GM18508 (cell line): ENCODE measurements at regions not wholly inside any gene's neighbourhood (a gene's known extent, or its start where the extent isn't known, plus 50 kb on each side); places are given as distances from the start of the nearest gene placed in this dataset.

Source experiments
- ATAC-seq: cut with Tn5 transposase; IDR thresholded peaks from one replicate; pipeline ENCODE4 v1.9.1; 2021; ENCODE audit warnings: moderate number of reproducible peaks; ENCODE audit not compliant: insufficient read depth, unreplicated experiment

DNA sequence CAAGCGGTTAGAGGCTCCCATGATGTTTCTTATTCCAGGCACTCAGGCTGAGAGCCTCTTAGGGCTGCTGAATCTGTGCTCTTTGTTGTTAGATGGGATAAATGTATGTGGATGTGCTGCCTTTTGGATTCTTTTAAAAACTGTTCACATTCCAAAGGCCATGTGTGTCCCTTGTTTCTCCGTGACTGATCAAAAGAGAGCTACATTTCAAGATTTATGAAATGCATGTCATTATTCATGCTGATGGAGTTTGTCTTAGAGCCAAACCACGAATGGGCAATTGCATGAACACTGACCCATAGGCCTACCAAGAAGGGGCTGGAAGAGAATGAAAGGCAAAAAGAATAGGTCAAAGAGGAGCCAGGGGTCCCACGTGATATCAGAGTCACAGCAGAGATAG lies 104.9 kb upstream of the TSHZ2 start:
- ATAC-seq, result no peak

DNA sequence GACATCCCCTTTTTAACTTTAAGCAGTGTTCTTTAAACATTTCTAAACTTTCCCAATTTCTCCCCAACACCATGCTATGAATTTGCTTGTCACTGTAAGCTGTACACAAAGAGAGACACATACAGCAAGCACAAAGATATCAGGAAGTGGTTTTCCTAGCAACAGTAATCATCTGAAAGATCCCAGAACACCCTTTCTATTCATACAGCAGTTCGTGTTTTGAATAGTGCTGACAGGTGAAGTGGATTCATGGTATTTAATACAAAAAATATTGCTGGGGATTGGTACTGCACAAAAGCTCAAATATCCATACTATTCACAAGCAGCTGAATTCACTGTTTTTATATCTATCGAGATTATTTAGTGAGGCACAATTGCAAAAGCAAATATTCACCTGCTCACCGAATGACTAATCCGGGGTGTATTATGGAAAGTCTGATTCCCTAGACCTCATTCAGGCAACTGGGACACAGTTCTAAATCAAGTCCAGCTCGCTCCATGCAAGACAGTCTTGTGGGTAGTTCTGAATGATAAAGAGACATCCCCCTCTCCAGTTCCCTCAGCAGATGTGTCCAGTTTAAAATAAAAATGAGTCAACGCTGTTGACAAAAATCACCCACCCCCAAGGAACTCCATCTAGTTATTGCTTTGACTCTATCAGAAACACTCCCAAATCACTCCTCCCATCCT lies 107.1 kb upstream of the TSHZ2 start:
- ATAC-seq, result no peak

DNA sequence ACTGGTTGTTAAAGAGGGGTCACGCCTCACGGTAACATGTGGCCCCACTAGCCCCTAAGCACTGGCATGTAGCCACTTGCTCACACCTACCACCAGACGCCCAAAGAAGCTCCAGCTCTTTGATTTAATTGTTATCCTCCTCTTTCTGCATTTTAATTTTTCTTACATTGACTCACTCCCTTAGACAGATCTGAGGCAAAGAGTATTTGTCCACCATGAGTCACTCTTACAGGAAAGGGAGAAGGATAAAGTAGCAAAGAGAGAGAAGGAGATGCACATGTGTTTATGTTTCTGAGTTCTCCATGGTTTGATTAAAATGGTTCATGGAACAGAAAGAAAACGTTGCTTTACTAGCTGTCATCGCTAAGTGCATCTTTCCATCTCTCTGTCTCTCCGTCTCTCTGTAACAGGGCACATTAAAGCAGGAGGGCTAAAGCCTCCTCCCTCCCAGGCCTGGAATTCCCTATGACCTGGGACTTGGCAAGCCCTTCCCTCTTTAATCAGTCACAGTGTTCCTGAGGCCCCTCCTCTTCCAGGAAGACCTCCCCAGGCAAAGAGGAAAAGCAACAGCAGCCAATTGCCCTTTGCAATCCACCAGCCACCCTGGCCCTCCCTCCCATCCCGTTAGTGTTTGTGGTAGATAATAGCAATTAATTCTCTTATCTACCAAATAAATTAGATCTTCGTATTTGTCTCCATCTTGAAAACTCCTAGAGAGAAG lies 112.8 kb upstream of the TSHZ2 start:
- no peak for ATAC-seq

DNA sequence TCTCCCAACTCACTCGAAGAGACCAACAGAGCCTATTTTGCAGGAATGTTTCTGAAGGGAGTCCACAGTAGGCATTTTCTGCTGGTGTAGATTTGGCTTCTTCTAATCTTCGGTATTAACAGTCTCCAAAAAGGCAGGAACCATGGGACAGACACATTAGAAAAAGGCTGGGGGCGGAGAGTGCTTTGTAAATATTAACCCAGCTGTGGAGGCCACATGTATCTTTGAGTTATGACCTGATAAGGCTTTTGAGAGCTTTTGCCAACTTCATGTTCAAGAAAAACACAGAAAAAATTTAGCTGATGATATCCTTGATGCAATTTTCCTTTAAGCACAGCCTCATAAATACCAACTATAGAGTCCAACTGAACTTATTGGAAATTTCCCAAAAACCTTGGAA lies 119.4 kb upstream of the TSHZ2 start:
- no peak for ATAC-seq

DNA sequence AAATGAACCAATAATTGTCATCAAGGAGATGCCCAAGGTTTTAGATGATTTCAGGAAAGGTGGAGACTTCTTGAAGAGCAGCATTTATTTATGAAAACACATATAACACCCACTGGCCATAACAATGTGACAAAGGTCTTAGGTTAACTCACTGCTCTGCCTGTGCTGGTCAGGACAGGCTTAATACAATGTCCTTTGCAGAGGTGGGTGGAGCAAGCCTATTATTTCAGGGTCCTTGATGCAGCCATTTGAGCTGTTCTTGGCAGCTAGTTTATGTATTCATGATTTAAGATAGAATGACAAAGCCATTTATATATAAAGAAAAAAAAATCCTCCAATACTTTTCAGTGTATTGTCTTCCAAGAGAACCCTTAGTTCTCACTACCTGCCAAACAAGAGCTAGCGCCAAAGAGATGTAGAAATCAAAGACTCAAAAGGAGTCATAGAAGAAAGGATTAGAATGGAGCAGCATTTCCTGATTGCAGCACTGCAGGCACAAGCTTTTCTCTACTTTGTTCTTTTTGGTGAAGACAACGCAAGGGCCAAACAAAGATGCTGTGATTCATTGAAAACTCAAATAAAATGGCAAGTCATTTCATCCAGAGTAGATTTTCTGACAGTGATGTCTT lies 124.3 kb upstream of the TSHZ2 start:
- ATAC-seq, result no peak

DNA sequence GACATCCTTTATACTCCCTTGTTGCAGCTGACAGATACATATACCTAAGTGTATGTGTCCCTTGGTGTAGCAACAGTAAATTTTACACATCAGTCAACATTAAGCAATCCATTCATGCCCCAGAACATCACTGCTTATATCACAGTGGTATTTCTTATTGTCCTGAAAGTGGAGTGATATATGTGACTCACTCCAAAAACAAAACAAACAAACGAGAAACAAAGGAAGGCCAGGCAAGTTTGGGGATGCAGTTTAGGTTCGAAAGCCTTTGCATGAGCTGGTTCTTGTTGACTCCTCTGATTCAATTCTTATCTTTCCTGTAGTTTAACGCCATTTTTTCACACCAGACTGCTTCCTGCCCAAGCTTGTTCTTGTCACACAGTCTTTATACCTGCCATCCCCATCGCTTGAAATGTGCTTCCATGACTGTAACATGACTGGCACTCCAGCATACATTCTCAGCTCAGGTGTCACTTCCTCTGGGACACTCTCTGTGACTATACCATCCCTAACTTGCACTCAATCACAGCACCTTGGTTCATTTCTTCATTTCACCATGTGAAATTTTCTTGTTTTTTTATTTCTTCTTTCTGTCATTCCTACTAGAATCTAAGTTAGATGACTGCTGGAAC lies 125.0 kb upstream of the TSHZ2 start:
- no peak for ATAC-seq

DNA sequence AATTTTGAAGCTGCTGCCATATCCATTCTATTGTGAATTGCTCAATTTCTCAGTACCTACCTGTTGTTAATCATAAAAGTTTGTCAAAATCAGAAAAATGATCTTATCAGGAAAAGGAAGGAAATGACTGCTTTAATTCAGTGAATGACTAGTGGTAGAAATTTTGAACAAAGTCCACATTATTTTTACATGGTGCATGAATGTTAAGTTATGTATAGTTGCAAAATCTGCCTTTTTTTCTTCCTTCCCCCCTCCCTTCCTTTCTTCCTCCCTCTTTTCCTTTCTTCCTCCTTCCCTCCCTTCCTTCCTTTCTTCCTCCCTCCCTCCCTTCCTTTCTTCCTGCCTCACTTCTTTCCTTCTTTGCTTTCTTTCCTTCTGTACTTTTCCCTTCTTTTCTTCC lies 127.1 kb upstream of the TSHZ2 start:
- no peak for ATAC-seq

DNA sequence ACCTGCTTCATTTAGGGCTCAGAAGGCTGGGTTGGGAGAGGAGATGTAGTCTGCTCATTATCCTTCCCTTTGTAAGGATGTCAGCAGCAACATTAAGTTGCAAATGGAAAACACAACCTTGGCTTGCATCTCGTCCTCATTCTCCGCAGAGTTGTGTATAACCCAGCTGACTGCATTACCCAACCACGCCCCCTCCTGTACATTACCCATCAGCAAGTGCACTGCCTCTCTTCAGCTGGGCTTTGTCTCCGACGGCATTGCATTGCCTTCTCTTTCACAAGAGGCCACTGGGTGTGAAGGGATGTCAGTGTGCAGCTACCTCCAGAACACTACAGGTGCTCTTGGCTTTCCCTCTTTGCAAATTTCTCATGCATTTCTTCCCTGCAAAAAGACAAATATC lies 128.7 kb upstream of the TSHZ2 start:
- no peak for ATAC-seq

DNA sequence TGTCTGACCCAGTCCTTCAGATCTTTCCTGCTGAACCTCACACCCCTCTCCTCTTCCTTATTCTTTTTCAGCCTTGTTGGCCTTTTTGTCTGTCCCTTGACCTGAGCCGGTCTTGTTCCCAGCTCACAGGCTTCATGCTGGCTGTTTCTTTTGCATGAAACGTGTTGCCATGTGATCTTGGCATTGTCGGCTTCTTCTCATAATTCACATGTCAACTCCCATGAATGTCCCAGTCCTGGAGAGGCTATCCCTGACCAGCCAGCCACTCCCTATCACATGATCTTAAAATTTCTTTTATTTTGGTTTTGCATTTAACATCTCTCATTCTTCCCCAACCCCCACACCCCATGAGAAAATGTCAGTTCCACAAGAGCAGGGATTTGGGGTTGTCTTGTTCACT lies 131.2 kb upstream of the TSHZ2 start:
- no peak for ATAC-seq

DNA sequence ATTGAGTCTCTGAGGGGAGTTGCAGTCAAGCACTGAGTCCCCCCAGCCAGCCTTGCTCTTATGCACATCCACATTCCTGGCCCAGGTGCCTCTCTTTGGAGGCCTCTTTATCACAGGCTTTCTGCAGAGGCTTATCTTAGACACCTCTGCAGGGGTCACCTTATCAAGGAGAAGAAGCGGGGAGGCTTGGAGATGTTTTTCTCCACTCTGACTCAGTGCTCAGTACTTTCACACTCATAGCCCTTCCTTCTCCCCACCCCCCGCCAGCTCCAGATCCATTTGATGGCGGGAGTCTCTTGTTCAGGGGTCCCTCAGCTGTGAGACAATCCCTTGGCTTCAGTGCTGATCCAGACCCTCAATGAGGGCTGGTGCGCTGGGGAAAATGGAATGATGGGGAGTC lies 132.1 kb upstream of the TSHZ2 start:
- no peak for ATAC-seq

DNA sequence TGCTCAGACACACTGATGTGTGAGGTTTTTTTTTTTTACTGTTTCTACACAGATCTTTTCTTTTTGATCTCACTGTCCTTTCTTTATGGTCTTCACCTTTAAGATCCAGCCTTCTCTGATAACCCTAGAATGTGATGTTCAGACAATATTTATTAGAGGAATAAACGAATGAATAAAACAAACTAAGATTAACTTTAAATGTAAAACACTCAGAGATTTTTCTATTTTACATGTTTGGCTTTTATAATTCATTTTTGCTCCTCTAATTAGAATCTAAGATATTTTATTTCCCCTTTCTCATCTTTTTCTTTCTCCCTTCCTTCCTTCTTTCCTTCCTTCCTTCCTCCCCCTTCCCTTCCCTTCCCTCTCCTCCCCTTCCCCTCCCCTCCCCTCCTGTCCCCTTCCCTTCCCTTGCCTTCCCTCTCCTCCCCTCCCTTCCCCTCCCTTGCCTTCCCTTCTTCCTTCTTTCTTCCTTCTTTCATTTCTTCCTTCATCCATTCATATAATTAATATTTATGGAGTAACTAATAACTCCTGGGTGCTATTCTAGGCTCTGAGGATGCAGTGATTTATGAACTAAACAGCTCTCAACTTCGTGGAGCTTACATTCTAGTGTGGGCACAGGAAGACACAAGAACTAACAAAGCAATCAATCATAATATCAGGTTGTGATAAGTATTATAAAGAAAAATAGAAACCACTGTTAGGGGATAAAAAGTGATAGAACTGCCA lies 133.5 kb upstream of the TSHZ2 start:
- ATAC-seq, result no peak

DNA sequence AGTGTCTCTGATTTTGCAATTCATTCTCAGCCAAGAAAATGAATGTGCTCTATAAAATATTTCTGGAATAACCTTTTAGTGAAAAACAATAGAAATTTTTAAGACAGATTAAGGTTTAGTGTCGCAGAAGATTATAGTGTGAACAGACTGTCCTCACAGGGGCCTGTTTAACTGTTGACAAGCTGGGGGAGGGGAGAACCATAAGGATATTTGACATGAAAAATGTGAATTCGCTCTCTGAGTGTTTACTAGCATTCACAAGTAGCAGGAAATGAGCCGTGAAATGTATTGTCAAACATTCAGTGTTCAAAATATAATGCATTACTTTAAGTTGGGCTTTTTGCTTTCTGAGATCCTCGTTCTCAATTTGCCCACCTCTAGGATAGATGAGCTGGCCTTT lies 134.8 kb upstream of the TSHZ2 start:
- ATAC-seq, result no peak

DNA sequence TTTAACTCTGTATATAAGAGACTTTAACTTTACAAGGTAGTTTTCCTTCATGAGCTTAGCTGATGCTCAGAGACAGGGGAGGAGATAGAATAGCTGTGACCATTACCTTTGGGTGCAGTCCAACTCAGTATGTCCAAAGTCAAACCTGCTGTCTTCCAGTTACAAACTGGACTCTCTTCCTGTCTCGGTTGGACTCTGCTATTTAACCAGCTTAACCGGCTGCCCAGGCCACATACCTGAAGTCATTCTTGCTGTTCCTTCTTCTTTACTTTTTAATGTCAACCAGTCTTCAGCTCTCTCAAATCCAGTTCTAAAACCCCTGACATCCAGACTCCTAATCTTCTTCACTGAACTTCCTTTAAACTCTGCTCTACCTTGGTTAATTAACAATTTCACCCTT lies 138.3 kb upstream of the TSHZ2 start:
- ATAC-seq, result no peak

DNA sequence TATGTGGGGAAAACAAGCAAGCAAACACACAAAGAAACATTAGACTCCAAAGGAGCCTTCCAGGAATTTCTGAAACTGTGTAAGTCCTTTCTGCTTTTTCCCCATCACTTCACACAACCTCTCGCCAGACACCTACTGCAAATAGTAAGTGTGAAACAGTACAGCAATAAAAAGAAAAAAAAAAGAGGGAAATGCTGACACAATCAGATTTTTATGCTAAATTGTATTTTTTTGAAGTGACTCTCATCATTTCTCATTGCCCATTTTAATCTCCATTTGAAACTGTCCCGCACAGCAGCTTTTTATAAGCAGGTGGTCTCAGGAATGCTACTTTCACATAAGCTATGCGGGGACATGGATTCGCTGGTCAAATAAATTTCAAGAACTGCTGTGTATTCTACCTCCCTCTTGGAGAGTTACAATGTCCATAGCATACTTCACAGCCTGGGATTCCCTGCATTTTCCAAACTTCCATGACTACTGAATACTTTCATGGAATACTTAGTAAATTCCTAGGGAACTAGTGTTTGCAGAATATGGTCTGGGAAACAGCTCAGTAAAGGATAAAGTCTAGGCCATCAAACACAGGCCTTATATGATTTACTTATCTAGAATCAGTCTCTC lies 139.9 kb upstream of the TSHZ2 start:
- no peak for ATAC-seq

DNA sequence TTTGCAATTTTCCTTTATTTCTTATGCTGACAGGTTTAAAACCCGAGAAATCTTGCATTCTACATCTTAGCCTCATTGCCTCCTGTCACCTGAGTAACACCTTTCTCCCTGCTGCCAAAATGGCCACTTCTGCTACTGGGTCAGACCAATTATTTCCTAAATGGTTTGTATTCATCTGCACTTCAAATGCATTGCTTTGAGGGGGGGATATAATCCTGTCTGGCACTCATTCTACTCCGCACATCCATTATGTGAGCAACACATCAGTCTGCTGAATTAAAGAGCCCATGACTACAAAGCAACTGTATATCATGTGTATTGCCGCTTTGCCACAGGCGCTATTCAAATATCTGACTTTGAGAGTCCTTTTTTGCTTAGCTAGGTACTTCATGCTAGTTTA lies 141.6 kb upstream of the TSHZ2 start:
- ATAC-seq, result no peak

DNA sequence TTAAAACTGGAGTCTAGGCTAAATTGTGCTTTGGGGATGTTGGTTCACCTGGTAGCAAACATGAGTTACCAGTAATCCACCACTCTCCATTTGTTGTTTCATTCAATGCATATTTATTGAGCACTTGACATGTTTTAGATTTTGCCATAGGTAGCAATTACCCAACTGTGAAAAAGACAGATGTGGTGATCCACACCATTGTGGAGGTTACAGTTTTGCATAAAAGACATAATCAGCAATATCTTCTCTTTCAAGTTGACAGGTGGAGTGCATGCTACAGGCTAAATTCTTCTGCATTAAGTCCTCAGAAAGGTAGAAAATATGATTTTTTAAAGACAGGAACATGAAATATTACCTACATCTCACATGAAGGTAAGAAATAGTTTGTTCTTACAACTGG lies 143.0 kb upstream of the TSHZ2 start:
- no peak for ATAC-seq

DNA sequence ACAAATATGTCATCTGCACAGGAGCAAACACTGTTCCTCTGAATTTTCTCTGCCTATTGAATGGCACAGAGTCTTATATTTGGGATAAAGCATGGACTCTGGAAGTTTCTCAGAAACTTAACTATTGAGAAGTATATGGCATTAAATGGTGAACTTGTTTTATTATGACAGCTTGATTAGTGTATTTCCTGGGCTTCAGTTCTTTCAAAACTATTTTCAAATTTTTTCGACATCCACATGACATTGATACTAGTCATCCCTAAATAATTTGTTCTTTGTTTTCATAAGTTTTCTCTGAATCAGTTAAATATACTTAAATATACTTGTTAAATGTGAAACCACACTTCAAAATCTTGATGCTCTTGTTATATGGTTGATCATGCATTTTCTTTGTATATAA lies 144.0 kb upstream of the TSHZ2 start:
- no peak for ATAC-seq

DNA sequence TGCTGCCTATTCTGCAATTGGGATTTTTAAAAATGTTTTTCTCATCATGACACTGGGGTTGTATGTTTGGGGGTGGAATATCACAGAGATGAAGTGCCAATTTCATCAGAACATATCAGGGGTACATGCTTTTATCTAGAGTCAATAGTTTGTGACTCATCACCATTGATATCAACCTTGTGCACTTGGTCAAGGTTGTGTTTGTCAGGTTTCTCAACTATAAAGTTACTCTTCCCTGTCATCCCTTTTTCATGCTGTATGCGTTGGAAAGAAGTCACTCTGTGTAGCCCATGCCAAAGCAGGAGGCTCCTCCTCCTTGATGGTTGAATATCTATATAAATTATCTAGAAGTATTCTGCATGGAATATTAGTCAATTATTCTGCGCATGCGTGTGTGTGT lies 145.4 kb upstream of the TSHZ2 start:
- no peak for ATAC-seq

DNA sequence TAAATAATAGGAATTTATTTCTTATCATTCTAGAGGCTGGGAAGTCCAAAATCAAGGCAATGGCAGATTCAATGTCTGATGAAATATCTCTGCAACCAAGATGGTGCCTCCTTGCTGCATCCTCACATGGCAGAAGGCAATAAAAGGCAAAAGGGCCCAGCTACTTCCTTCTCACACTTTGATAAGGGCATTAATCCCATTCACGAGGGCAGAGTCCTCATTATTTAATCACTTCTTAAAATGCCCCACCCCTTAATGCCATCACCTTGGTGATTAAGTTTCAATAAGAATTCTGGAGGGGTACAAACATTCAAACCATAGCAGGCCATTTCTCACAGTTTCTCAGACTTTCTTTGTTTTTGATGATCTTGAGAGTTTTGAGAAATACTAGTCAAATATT lies 145.8 kb upstream of the TSHZ2 start:
- no peak for ATAC-seq

DNA sequence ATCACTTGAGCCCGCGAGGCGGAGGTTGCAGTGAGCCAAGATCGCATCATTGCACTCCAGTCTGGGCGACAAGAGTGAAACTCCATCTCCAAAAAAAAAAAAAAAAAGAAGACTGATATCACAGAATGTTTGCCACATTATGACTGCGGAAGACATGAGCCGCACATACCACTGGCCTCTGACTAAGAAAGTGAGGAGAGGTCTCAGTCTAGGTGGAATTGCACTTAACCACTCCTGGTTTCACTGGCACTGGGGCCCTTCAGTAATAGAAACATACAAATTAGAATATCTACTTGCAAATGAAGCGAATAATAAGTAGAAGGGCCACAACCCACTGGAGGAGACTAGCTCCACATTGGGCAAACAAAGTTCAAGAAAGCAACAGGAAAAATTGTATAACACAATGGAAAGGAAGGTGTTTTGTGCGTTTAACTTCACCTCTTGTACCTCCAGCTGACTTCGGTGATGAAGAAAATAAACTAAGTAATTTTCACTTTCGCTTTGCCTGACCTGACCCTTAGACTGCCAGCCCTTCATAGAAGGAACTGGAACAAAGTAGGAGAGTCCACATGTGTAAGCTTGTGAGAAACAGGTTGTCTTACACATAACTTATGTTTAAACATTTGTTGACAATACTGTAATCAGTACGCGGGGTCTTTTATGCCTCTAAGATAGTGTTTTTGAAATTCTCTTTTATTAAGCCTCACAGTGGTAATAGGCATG lies 147.5 kb upstream of the TSHZ2 start:
- ATAC-seq, result no peak
